GM11168 (cell line): ENCODE measurements at regions not wholly inside any gene's neighbourhood (a gene's known extent, or its start where the extent isn't known, plus 50 kb on each side); places are given as distances from the start of the nearest gene placed in this dataset.

Source experiments
- in situ Hi-C: fragments of 300-500 bp; cut with MboI; formaldehyde crosslinking; loops from one replicate; pipeline ENCODE4 v1.12.0; 2022; ENCODE audit warnings: low sequenced_read_pairs; ENCODE audit not compliant: unreplicated experiment

DNA sequence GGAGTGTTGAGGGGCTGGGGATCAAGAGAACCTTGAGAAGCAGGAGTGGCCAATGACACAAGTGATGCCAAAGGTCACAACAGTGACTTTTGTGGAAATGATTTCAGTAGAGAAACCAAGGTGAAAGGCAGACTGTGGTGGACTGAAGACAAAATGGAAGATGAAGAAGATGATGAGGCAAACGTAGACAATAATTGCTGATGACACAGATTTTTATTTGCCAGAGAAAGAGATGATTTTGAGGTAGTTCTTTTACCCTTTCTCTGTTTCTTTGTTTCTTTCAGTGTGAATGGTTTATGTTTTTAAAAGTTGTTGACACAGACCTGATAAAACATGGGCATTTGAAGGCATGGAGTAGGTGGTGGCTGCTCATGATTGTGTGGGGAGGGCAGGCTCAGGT lies 121.0 kb upstream of the ARGLU1 start:
- in situ Hi-C loops = no loop called here

GRCh38 chr13:106686163-106686562 lies 118.2 kb upstream of the ARGLU1 start:
- in situ Hi-C loops = no loop called here

DNA sequence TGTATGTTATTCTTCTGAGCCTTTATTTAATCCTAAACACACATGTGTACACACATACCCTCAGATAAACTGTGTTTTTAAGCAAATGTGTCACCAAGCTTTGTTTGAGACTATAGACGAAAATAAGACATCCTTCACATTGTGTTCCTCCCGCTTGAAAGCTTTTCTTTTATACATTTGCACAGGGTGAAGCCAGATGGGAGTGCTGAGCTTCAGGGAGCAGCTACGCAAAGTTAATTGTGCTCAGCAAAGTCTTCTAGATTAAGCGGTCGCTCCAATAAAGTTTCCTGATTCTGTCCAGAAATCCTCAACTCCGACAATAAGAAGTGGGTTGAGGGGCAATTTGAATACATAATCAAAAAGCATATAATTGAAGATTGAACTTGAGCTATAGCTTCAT lies 117.2 kb upstream of the ARGLU1 start:
- in situ Hi-C loops = no loop called here

GRCh38 chr13:106683918-106684317 lies 116.0 kb upstream of the ARGLU1 start:
- in situ Hi-C loops = no loop called here

GRCh38 chr13:106683179-106683578 lies 115.2 kb upstream of the ARGLU1 start:
- in situ Hi-C loops = no loop called here

DNA sequence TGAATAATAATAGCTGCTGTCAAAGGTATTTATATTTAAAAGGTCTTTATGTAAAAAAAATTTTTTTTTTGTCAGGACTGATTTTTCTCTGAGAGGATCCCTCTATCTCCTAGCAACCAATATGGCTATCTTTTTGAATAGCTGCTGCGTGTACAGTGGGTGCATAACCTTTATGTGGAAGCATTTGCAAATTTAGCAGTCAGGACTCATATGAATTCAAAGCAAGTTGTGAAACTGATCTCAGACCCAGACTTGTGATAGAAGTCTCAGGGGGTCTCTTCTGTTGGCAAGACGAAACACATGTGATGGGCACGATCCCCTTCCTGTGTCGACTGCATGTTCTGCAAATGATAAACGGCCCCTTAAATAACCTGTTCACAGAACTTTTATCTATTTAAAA lies 114.1 kb upstream of the ARGLU1 start:
- in situ Hi-C loops = no loop called here

GRCh38 chr13:106681536-106681935 lies 113.6 kb upstream of the ARGLU1 start:
- in situ Hi-C loops = no loop called here

GRCh38 chr13:106680796-106681472 lies 113.0 kb upstream of the ARGLU1 start:
- in situ Hi-C loops = no loop called here

DNA sequence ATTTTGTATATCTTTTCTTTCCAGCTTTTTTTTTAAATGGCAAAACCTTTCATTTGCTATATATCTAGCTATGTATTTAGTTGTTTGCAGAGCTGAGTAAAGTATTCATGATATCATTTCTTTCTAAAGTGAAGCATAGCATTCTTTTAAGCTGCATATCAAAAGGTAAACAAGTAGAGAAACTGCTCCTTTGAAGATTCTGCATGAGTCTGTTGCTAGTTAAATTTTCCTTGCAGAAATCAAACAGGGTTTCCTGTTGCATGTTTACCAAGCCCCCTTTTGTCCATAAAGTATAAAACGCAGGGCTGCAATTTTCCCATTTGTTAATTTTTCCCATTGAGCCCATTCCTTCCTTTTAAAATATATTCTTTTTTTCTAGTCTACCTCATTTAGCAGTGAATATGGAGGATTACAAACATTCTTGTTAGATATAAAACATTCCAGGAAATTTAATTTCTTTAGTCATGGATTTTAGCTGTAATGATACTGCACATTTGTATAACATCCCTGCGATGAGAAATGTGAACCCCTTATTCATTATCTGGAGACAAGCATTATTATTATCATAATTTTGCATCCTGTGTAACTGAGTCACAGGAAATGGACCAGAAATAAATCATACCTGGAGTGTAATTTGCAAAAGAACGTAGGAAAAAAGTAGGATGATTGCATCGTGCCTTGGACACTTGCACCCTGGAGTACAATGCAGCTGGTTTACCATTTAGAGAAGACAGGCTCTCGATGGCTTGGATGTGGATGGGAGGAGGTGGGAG lies 110.9 kb upstream of the ARGLU1 start:
- in situ Hi-C loops = no loop called here

GRCh38 chr13:106675311-106675710 lies 107.4 kb upstream of the ARGLU1 start:
- in situ Hi-C loops = no loop called here

GRCh38 chr13:106660746-106661625 lies 93.0 kb upstream of the ARGLU1 start:
- in situ Hi-C loops = no loop called here

GRCh38 chr13:106657104-106657503 lies 89.2 kb upstream of the ARGLU1 start:
- in situ Hi-C loops = no loop called here

GRCh38 chr13:106656186-106656585 lies 88.2 kb upstream of the ARGLU1 start:
- in situ Hi-C loops = no loop called here

GRCh38 chr13:106651442-106651841 lies 83.5 kb upstream of the ARGLU1 start:
- in situ Hi-C loops = no loop called here

DNA sequence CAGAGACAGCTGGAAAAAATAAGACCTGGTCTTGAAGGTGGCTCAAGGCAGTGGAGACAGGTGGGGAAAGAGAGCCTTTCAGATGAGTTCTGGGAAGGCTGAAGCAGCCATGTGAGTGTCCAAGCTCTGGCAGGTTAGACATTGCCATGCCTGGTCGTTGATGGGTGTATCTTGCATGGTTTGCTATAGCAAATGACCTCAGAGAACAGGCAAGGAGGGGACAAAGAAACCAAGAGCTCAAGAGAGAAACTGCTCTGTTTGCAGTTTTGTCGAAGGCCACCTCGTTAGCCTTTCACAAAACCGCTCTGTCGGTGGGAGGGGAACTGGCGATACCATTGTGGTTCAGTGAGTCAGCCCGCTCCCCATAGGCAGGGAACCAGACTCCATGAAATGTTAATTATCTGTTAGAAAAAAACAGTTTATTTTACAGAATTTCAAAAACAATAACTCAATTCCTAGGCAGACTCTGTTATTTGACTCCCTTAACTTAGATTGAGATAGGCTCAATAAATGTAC lies 82.8 kb upstream of the ARGLU1 start:
- in situ Hi-C loops = no loop called here

GRCh38 chr13:106649495-106649894 lies 81.6 kb upstream of the ARGLU1 start:
- in situ Hi-C loops = no loop called here

DNA sequence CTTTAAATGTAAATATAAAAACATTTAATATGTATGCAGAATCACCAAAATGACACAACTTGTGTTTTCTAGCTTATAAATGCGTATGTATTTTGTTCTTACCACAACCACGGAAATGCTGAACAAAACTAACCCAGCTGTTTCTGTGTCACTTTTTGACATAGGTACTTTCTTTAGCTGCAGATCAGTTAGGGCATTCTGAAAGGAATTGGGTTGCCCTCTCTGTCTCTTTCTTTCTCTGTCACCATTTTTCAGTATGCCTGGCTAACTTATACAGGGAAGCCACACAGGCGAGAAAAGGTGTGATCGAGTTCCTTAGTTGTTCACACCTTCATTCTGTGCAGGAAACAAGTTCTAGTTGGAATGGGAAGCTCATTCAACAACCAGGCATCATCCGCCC lies 72.6 kb upstream of the ARGLU1 start:
- in situ Hi-C loops = no loop called here

- in situ Hi-C loops = no loop called here
These were observed 69.6 kb upstream of the ARGLU1 start for GRCh38 chr13:106637519-106637918.

GRCh38 chr13:106636492-106636891 lies 68.6 kb upstream of the ARGLU1 start:
- in situ Hi-C loops = no loop called here

DNA sequence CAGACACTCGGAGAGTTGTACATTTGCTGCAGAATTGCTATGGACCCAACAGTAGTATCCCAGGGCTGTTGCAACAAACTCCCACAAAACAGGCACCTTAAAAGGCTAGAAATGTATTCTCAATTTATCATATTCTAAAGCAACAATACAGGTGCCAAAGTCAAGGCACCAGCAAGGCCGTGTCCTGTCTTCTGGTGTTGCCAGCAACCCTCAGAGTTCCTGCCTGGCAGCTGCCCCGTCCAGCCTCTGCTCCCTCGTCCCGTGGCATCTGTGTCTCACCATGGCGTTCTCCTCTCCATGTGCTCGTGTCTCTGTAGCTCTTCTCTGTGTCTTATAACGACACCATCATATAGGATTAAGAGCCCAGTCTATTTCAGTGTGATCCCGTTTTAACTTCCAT lies 67.7 kb upstream of the ARGLU1 start:
- in situ Hi-C loops = no loop called here

DNA sequence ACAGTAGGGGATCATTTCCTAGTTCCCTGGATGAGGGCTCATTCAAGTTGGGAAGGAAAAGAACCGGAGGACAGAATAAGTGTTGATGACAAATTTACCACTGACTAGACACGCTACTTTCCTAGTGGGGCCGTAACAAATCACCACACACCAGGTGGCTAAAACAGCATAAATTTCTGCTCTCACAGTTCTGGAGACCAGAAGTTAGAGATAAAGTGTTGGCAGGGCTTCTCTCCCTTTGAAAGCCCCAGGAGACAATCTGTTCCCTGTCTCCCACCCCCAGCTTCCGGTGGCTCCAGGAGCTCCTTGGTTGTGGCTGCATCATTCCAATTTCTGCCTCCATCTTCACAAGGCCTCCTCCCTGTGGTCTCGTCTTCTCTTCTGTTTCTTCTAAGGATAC lies 65.4 kb upstream of the ARGLU1 start:
- in situ Hi-C loops = no loop called here
